ENCODE measurements at regions not wholly inside any gene's neighbourhood (a gene's known extent, or its start where the extent isn't known, plus 50 kb on each side); places are given as distances from the start of the nearest gene placed in this dataset.

DNA sequence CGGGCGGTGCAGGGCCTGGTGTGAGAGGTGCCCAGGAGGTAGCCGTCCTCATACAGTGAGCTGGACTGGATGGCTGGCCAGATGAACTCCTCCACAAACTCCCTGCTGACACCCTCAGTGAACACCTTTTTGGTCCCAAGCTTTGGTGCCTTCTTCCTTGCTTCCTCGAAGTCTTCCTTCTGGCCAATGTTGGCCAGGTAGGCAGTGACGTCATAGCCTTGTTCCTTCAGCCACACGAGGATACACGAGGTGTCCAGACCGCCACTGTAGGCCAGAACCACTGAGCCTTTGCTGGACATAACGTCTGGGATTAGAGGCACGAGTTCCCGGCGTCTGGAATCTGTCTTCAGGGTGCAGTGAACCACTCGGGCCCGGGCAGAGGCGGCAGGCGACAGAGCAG lies 206.8 kb upstream of the SP4 start:
- TF ChIP-seq, protein P1, sequence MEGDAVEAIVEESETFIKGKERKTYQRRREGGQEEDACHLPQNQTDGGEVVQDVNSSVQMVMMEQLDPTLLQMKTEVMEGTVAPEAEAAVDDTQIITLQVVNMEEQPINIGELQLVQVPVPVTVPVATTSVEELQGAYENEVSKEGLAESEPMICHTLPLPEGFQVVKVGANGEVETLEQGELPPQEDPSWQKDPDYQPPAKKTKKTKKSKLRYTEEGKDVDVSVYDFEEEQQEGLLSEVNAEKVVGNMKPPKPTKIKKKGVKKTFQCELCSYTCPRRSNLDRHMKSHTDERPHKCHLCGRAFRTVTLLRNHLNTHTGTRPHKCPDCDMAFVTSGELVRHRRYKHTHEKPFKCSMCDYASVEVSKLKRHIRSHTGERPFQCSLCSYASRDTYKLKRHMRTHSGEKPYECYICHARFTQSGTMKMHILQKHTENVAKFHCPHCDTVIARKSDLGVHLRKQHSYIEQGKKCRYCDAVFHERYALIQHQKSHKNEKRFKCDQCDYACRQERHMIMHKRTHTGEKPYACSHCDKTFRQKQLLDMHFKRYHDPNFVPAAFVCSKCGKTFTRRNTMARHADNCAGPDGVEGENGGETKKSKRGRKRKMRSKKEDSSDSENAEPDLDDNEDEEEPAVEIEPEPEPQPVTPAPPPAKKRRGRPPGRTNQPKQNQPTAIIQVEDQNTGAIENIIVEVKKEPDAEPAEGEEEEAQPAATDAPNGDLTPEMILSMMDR (conservative IDR thresholded peaks at IDR 0.05; ENCODE audit: low read depth, low read length) = no peak
- TF ChIP-seq EZH2phosphoT487 (IDR thresholded peaks at IDR 0.05; ENCODE audit: borderline replicate concordance, low read length) = no peak
